OCI-LY1 (cell line): ENCODE measurements at regions not wholly inside any gene's neighbourhood (a gene's known extent, or its start where the extent isn't known, plus 50 kb on each side); places are given as distances from the start of the nearest gene placed in this dataset.

ENCODE experiments used
- H2AFZ ChIP-seq: fragments of 200-600 bp; sonication (generic), shearing (Covaris generic); 2 replicates; pipeline ENCODE4 v1.6.0; 2014; ENCODE audit warnings: antibody characterized with exemption, mild to moderate bottlenecking, low read length
- H3F3A ChIP-seq: fragments of 200-600 bp; sonication (generic), shearing (Covaris generic); 2 replicates; pipeline ENCODE4 v1.6.0; 2014; ENCODE audit warnings: mild to moderate bottlenecking, antibody characterized with exemption, low read length, moderate library complexity; ENCODE audit not compliant: insufficient read depth
- H3K27ac ChIP-seq: fragments of 200-600 bp; sonication (generic); 2 replicates; pipeline ENCODE4 v1.5.1; 2014; ENCODE audit warnings: low read length, mixed run types, mild to moderate bottlenecking, low read depth; ENCODE audit not compliant: poor library complexity, severe bottlenecking
- H3K27me3 ChIP-seq: fragments of 200-600 bp; sonication (generic); 2 replicates; pipeline ENCODE4 v1.6.0; 2014; ENCODE audit warnings: antibody characterized with exemption, mild to moderate bottlenecking, low read length, moderate library complexity; ENCODE audit not compliant: insufficient read depth
- H3K36me3 ChIP-seq: fragments of 200-600 bp; sonication (generic); 2 replicates; pipeline ENCODE4 v1.6.1; 2014; ENCODE audit warnings: mild to moderate bottlenecking, antibody characterized with exemption, low read length, moderate library complexity, mixed read lengths; ENCODE audit not compliant: insufficient read depth
- H3K4me1 ChIP-seq: fragments of 200-600 bp; sonication (generic); 2 replicates; pipeline ENCODE4 v1.5.1; 2014; ENCODE audit warnings: mild to moderate bottlenecking, low read length, moderate library complexity; ENCODE audit not compliant: insufficient read depth, severe bottlenecking
- H3K4me2 ChIP-seq: fragments of 200-600 bp; sonication (generic), shearing (Covaris generic); 2 replicates; pipeline ENCODE4 v1.6.1; 2014; ENCODE audit warnings: low read length
- H3K4me3 ChIP-seq: fragments of 200-600 bp; sonication (generic); 2 replicates; pipeline ENCODE4 v1.5.1; 2014; ENCODE audit warnings: low read length, low read depth, mild to moderate bottlenecking, mixed read lengths; ENCODE audit not compliant: poor library complexity, severe bottlenecking
- H3K79me2 ChIP-seq: fragments of 200-600 bp; shearing (Covaris generic); 2 replicates; pipeline ENCODE4 v1.6.1; 2016; ENCODE audit warnings: mixed run types, low read length, mixed read lengths; ENCODE audit not compliant: insufficient read depth
- H3K9ac ChIP-seq: fragments of 200-600 bp; sonication (generic), shearing (Covaris generic); 2 replicates; pipeline ENCODE4 v1.6.1; 2014; ENCODE audit warnings: mild to moderate bottlenecking, low read length, mixed read lengths
- H3K9me2 ChIP-seq: fragments of 200-600 bp; sonication (generic), shearing (Covaris generic); 2 replicates; pipeline ENCODE4 v1.6.1; 2014; ENCODE audit warnings: low read depth, mild to moderate bottlenecking, low read length, mixed read lengths
- H3K9me3 ChIP-seq: fragments of 200-600 bp; shearing (Covaris generic); 2 replicates; pipeline ENCODE4 v1.6.1; 2014; ENCODE audit warnings: low read length, mixed read lengths
- H4K20me1 ChIP-seq: fragments of 200-600 bp; sonication (generic), shearing (Covaris generic); 2 replicates; pipeline ENCODE4 v1.6.0; 2016; ENCODE audit warnings: mild to moderate bottlenecking, low read length; ENCODE audit not compliant: insufficient read depth
- CTCF ChIP-seq: fragments of 200-600 bp; sonication (generic), shearing (Covaris generic); IDR thresholded peaks from 2 replicates; pipeline ENCODE4 v1.5.1; 2017; ENCODE audit warnings: mild to moderate bottlenecking, antibody characterized with exemption, low read length, moderate library complexity, mixed read lengths
- EZH2 ChIP-seq: fragments of 200-600 bp; sonication (generic), shearing (Covaris generic); IDR thresholded peaks from 2 replicates; pipeline ENCODE4 v1.8.0; 2017; ENCODE audit warnings: borderline replicate concordance, mixed run types, mild to moderate bottlenecking, antibody characterized with exemption, low read length, moderate library complexity, mixed read lengths

GRCh38 chr7:68458010-68458908, 1140.0 kb upstream of the AUTS2 start:
- Histone ChIP-seq H3K79me2 (no peaks in the 10 kb centered on the region), H3K27me3 (no peaks in the 10 kb centered on the region), H3K4me2 (no peak overlapping the region), H3K9ac (no peak overlapping the region), H3K4me3 (no peak overlapping the region), H3K4me1 (no peaks in the 10 kb centered on the region), H3K9me2 (no peaks in the 10 kb centered on the region), H3F3A (no peaks in the 10 kb centered on the region), H4K20me1 (no peaks in the 10 kb centered on the region), H2AFZ (no peak overlapping the region), H3K36me3 (no peaks in the 10 kb centered on the region; the same call in 1 of the 2 replicates), H3K27ac (no peak overlapping the region), H3K9me3 (peaks cover 8% of the 10 kb centered on the region; the same call in 1 of the 2 replicates)
- no peak for TF ChIP-seq EZH2
- no peak for TF ChIP-seq CTCF

DNA sequence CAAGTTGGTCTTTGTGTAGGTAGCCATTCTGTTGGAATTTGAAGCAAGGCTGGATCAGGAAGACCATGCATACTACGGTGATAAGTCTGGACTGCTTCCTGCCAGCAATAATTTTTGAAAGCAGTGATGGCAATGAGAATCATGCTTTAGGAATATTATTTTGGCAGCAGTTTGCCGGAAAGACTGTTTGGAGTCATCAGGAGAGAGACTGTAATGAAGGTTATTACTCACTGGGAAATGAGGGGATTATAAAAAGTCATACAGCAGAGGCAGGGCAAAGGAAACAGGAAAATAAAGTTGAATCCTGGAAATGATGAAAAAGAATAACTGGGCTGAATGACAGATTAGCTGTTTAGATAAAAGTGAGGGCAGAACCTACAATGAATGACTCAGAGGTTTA, 1136.8 kb upstream of the AUTS2 start:
- Histone ChIP-seq H3K9ac (no peak overlapping the region), H3K27me3 (no peaks in the 10 kb centered on the region), H3K27ac (no peak overlapping the region), H3K4me3 (no peak overlapping the region), H3K36me3 (no peaks in the 10 kb centered on the region; the same call in 1 of the 2 replicates), H3K4me2 (no peak overlapping the region), H3K79me2 (no peaks in the 10 kb centered on the region), H3F3A (no peaks in the 10 kb centered on the region), H4K20me1 (no peaks in the 10 kb centered on the region), H2AFZ (no peak overlapping the region), H3K9me3 (peaks cover 8% of the 10 kb centered on the region; the same call in 1 of the 2 replicates), H3K4me1 (no peaks in the 10 kb centered on the region), H3K9me2 (no peaks in the 10 kb centered on the region)
- TF ChIP-seq EZH2 = no peak
- no peak for TF ChIP-seq CTCF

DNA sequence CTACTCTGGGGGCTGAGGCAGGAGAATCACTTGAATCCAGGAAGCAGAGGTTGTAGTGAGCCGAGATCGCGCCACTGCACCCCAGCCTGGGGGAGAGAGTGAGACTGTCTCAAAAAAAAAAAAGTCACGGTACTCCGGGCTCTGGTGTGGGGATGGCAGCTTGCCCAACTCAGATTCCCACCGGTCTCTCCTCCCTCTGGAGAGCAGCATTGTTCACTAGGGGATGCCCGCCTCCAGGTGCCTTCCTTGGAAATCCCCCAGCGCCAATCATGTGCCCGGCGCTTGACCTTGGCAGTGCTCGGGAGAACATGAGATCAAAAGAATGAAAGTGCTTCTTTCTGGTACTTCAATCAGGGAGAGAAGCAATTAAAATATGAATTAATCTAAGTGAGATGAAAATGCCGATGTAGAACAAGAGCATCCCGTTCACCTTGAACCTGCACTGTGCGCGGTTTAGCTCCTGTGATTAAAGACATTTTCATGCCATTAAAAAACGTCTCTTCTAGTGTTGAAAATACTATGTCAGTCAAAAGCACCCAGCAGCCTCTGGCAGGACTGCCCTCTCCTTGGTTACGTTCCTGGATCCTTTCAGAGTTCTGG, 1127.3 kb upstream of the AUTS2 start:
- no peak for TF ChIP-seq EZH2
- TF ChIP-seq CTCF = no peak

More for the DNA sequence above, 1127.3 kb upstream of the AUTS2 start:
- no peaks in the 10 kb centered on the region for H3F3A ChIP-seq
- H2AFZ ChIP-seq = no peak overlapping the region
- H3K4me1 ChIP-seq = no peaks in the 10 kb centered on the region
- no peak overlapping the region for H3K9ac ChIP-seq
- no peaks in the 10 kb centered on the region; the same call in 1 of the 2 replicates for H3K27me3 ChIP-seq
- H3K4me2 ChIP-seq = no peak overlapping the region
- no peaks in the 10 kb centered on the region for H3K36me3 ChIP-seq
- no peak overlapping the region for H3K4me3 ChIP-seq
- H3K27ac ChIP-seq = no peak overlapping the region
- H4K20me1 ChIP-seq = no peaks in the 10 kb centered on the region
- no peaks in the 10 kb centered on the region for H3K9me3 ChIP-seq
- H3K79me2 ChIP-seq = no peaks in the 10 kb centered on the region
- no peaks in the 10 kb centered on the region for H3K9me2 ChIP-seq
